ENCODE measurements at regions not wholly inside any gene's neighbourhood (a gene's known extent, or its start where the extent isn't known, plus 50 kb on each side); places are given as distances from the start of the nearest gene placed in this dataset.
"Not testable (repeated sequence)": the region's sequence is repeated elsewhere in the genome, so short reads cannot be mapped to it uniquely, and the experiment has no call there.

DNA sequence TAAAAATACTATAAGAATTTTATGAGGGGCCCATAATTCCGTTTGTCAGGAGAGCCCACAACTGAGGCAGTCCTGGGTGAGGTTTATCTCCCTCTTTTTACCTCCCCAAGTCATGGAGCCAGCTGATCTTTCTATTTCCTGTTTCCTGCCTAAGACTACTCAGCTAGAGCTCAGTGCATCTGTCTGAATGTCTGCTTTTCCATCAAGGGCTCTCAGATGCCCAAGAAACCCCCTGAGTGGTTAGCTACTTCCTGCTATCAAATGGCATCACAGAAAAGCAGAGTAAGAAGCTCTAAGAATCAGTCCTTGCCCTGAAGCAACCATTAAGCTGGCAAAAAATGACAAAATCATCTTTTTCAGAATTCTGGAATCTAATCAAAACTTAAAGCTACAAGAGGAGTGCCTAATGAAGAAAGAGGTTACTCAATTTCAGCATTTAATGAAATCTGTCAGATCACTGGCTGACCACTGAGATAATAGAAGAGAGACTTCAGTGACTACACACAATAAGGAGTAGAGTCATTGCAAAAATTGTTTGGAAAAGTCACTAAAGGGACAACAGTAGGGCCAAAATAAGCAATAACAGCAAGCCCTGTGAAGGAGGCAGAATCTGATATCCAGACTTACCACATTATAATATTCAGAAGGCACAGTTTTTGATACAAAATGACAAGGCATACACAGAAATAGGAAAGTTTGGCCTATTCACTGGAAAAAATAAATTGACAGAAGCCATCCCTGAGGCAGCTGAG lies 150.1 kb downstream of the CYB561 start:
- DNase-seq = no peak

GRCh38 chr17:63298916-63299315 lies 147.2 kb downstream of the CYB561 start:
- DNase-seq = not testable (repeated sequence)

DNA sequence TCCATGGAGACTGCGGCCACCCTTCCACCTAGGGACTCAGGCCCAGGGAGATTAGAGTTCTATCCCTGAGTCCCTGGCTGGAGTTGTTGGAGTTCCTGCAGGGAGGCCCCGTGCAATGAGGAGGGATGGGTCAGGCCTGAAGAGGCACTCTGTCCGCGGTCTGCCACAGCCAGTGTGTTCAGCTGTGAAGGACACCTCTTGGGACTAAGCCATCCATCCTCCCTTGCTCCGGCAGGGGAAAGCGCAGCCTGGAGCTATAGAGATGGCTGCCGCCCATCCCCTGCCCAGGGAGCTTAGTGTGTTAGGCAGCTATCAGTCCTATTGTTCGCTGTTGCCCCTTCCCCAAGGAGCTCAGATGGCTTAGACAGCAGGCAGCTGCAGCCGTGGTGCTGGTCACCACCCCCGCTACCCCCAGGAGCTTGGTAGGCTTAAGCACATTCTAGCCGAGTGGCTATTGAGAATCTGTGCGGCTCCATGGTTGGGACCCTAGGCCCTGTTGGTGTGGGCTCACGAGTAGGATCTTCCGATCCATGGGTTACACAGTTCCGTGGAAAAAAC lies 141.3 kb downstream of the CYB561 start:
- no peak for DNase-seq

DNA sequence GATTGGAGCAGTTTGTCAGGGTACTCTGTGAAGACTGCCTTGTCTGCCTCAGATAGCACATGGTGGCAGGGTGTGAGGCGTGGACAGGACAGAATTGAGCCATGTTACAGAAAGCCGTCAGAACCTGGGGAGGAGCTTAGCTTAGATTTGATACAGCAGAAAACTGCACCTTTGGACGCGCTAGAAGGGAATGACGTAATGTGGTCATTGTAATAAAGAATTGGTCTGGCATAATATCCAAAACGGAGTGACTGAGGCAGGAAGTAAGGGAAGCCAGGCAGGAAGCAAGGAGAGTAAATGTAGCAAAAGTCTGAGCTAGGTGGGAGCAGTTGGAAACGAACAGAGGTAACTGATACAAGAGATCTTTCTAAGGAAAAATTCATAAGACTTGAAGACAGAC lies 140.2 kb downstream of the CYB561 start:
- no peak for DNase-seq

DNA sequence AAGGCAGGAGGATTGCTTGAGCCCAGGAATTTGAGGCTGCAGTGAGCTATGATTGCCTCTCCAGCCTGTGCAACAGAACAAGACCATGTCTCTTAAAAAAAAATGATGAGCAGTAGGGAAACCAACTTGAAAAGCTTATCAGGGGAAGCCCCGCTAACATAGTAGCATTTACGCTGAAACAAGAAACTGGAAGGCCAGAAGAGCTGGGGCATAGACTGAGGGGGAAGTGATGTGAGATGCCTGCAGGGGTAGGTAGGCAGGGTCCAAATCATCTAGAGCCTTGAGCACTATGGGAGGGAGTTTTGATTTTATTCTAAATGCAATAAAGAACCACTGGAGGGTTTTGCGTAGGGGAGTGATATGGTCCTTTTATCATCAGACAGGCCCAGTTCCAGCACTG lies 139.3 kb downstream of the CYB561 start:
- no peak for DNase-seq

GRCh38 chr17:63308272-63308671 lies 137.8 kb downstream of the CYB561 start:
- no peak for DNase-seq

DNA sequence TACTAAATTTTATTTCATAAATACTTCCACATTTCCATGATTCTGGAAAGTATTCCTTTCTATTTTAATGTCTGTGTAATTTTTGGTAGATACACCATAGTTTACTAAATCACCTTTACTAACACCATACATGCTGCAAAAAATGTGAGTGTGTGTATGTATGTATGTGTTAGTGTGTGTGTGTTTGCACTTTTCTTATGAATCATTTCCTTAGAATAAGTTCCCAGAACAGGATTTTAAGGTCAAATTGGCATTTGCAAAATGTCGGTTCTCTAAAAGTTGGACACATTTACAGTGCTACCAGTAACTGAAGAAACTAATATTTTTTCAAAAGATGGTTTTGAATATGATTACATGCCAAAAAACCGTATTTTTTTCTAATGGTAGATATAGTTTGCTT lies 137.1 kb downstream of the CYB561 start:
- DNase-seq = no peak

- DNase-seq = no peak
These were observed 134.6 kb downstream of the CYB561 start for GRCh38 chr17:63311416-63311937.

DNA sequence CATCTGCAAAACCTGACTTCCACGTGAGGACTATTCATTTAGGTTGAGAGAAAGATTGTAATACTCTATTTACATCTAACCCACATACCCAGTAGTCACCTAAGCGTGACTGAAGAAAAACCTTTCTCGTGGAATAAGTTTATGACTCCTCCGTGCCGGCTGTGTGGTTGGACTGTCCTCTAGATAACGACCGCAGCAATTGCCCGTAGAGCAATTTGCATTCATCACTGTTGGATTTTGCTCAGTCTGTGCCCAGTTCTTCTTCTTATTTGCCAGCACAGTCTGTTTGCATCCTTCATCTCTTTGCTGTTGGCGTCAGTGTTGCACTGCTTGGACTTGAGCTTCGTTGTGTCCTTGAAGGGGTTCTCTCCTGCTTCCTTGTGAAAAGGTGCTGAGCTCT lies 131.3 kb downstream of the CYB561 start:
- no peak for DNase-seq

- peak; percentile 22 for DNase-seq
These were observed 130.0 kb downstream of the CYB561 start for GRCh38 chr17:63316100-63316499.

DNA sequence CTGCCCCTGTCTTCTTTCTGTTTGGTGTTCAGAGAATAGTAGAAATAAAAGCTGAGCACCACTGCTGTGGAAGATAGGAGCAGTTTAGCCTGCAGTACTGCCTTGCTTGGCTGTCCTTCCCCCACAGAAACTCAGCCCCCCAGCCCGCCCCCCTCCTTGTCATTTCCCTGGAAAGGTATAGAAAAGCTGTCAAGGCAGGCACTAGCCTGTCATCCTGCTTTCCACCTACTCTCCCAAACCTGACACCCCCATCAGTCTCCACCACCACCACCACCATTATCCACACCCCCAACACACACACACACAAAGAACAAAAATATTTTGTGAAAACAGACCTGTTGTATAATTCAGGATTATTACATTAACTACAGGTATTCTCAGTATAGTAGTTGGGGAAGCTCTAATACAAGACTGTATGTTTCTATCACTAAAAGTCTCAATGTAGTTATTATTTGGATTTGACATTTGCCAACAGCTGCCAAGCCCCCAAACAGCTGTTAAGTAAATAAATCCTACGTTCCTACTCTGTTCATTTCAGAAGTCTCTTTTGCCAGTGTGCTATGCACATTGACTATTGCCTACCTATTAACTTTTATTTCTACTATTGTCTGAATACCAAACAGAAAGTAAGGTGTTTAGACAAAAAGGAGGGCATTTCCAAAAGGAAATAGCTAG lies 128.8 kb downstream of the CYB561 start:
- DNase-seq = no peak

DNA sequence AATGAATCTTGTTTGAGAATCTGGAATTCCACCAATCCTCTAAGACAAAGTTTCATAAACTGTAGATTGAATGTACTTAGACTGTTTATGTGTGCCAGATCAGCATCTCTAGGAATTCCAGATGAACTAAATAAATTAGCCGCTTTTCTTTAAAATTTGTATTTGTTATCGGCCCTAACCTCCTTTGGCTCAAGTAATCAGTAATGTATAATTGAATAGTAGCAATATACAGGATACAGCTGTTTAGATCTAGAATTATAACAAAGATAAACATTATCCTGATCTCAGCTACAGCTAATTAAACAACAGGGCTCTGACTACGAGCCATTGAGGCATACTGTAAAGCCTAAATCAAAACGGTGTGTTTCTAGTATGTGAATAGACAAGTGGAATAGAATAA lies 120.3 kb downstream of the CYB561 start:
- no peak for DNase-seq

DNA sequence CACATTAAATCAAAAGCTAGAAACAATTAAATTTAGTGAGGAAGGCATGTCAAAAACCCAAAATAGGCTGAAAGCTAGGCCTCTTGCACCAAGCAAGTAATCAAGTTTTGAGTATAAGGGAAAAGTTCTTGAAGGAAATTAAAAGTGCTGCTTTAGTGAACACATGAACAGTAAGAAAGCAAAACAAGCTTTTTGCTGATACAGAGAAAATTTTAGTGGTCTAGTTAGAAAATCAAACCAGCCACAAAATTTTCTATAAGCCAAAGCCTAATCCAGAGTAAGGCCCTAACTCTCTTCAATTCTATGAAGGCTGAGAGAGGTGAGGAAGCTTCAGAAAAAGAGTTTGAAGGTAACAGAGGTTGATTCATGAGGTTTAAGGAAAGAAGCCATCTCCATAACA lies 116.2 kb downstream of the CYB561 start:
- no peak for DNase-seq

- no peak for DNase-seq
These were observed 114.6 kb downstream of the CYB561 start for GRCh38 chr17:63331301-63332061.

DNA sequence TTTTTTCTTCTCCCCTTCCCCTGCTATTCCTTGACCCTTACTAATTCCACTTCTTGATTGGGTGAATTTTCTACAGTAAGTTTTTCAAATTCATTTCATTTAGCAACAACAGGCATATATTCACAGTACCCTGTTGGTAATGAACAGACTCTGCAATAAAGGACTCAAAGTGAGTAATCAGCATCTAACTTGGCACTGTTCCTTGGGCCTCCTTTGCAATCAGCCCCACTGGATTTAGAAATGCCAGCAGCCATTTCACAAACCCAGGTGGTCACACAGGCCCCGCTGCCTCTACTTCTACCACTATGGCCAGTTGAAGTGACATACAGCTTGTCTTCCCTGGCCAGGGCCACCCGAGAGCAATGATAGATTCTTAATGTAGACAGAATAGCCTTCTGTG lies 113.8 kb downstream of the CYB561 start:
- DNase-seq = no peak

GRCh38 chr17:63333869-63334268 lies 112.2 kb downstream of the CYB561 start:
- DNase-seq = no peak

DNA sequence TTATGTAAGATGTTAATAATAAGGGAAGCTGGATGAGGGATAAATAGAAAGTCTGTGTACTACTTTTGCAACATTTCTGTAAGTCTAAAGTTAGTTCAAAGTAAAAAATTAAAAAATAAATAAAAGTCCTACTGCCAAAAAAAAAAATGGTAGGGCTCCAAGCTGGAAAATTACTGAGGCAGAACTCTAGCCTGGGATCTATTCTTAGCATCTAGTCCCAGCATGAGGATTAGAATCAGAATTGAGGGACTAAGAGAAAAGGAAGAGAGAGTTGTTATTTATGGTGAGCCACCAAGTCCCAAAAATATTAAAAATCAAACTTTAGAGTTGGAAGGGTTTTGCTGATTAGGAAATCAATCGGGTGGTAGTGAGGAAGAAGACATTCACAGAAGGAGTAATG lies 110.3 kb downstream of the CYB561 start:
- DNase-seq = no peak

GRCh38 chr17:63337579-63337978 lies 108.5 kb downstream of the CYB561 start:
- DNase-seq = no peak

DNA sequence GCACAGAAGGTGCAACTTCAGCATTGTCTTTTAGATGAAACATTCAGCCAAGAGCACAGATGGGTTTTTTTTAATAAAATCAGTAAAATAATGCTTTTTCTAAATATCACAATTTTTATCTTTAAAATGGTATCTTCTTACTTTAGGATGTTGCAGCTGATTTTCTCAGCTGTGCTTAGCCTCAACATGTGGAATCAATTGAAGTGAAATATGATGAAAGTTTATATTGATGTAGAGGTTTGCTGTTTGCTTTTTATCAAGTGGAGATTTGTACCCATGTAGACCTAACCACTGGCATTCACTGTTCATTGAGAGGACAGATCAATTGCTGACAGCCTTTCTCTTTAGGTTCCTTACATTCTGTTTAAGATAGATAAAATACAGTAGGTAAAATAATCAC lies 107.8 kb downstream of the CYB561 start:
- DNase-seq = no peak

GRCh38 chr17:63341276-63341675 lies 104.8 kb downstream of the CYB561 start:
- DNase-seq = no peak

GRCh38 chr17:63344383-63344782 lies 101.7 kb downstream of the CYB561 start:
- no peak for DNase-seq

GRCh38 chr17:63345611-63346010 lies 100.5 kb downstream of the CYB561 start:
- no peak for DNase-seq

- DNase-seq = no peak
These were observed 98.6 kb downstream of the CYB561 start for GRCh38 chr17:63347475-63347874.

Data from OCI-M1 (cell line).